Esophagus muscularis mucosa (tissue), 4 donors: ENCODE measurements at regions not wholly inside any gene's neighbourhood (a gene's known extent, or its start where the extent isn't known, plus 50 kb on each side); places are given as distances from the start of the nearest gene placed in this dataset.
"Not testable (repeated sequence)": the region's sequence is repeated elsewhere in the genome, so short reads cannot be mapped to it uniquely, and the experiment has no call there.

ENCODE experiments used
- DNase-seq: peaks from one replicate; pipeline ENCODE4 v3.0.0-alpha.2; 2017; ENCODE audit errors: extremely low spot score
- H3K27ac ChIP-seq, 4 donors: fragments of 200-600 bp; sonication (generic); replicated peaks in 1 of 4; 1 replicate in 3 of 4; 2 replicates in 1 of 4; pipeline ENCODE4 v1.5.1; 2016 to 2019; ENCODE audit warnings: mild to moderate bottlenecking in 1 of 4
- H3K27me3 ChIP-seq, 4 donors: fragments of 200-600 bp; sonication (generic); one replicate each; pipeline versions ENCODE4 v1.5.1 to v1.6.0; 2016 to 2019
- H3K36me3 ChIP-seq, 4 donors: fragments of 200-600 bp; sonication (generic); one replicate each; pipeline ENCODE4 v1.5.1; 2016 to 2019
- H3K4me1 ChIP-seq, 4 donors: fragments of 200-600 bp; sonication (generic); one replicate each; pipeline ENCODE4 v1.5.1; 2016 to 2019
- H3K4me3 ChIP-seq, 4 donors: fragments of 200-600 bp; sonication (generic); 1 replicate in 2 of 4; 2 replicates in 2 of 4; pipeline ENCODE4 v1.5.1; 2016 to 2019; ENCODE audit warnings: mild to moderate bottlenecking in 4 of 4, moderate library complexity in 1 of 4
- H3K9me3 ChIP-seq, 4 donors: fragments of 200-600 bp; sonication (generic); 1 replicate in 3 of 4; 2 replicates in 1 of 4; pipeline ENCODE4 v1.5.1; 2016 to 2019
- CTCF ChIP-seq, 3 experiments: fragments of 200-600 bp in 2 of 3; fragments of 450-650 bp in 1 of 3; sonication (generic) in 2 of 3; IDR thresholded peaks; one replicate each; pipeline ENCODE4 v1.5.1; 2017 to 2019; ENCODE audit warnings: antibody characterized with exemption in 3 of 3, mild to moderate bottlenecking in 2 of 3, moderate library complexity in 1 of 3
- EP300 ChIP-seq: sonication (generic); formaldehyde crosslinking; IDR thresholded peaks from one replicate; pipeline ENCODE4 v1.6.1; 2017; ENCODE audit warnings: antibody characterized with exemption
- POLR2A ChIP-seq: fragments of 450-650 bp; IDR thresholded peaks from one replicate; pipeline ENCODE4 v1.6.1; 2017; ENCODE audit warnings: antibody characterized with exemption, moderate library complexity, mild to moderate bottlenecking, low read depth
- POLR2AphosphoS5 ChIP-seq, 2 donors: sonication (generic); formaldehyde crosslinking; IDR thresholded peaks; one replicate each; pipeline ENCODE4 v1.6.1; 2017; ENCODE audit warnings: antibody characterized with exemption in 2 of 2
- WGBS: methylation state at CpG from one replicate; pipeline ENCODE4 v1.1.5; 2018; 5-methylcytosine and 5-hydroxymethylcytosine counted together
- intact Hi-C: fragments of 100-400 bp; cut with DNase I; formaldehyde crosslinking; loops from one replicate; pipeline ENCODE4 v1.15.1; 2023

- Histone ChIP-seq H3K4me1 (no peaks in the 10 kb centered on the region), H3K4me3 (no peak overlapping the region), H3K27ac (no peak overlapping the region), H3K9me3 (no peaks in the 10 kb centered on the region), H3K36me3 (no peaks in the 10 kb centered on the region), H3K27me3 (no peaks in the 10 kb centered on the region)
- no peak for TF ChIP-seq POLR2A
- no peak for TF ChIP-seq POLR2AphosphoS5 (IDR thresholded peaks at IDR 0.05)
- TF ChIP-seq CTCF (IDR thresholded peaks at IDR 0.05), result no peak
- no peak for TF ChIP-seq EP300
- WGBS, result 21% methylated on average over 1 of the region's 1 CpG
- intact Hi-C loops, result no loop called here
- no peak for DNase-seq
These were observed 102.1 kb upstream of the NT5E start for GRCh38 chr6:85347812-85348211.

- no peak overlapping the region for H3K27ac ChIP-seq
- no peak for DNase-seq
- no peaks in the 10 kb centered on the region for H3K27me3 ChIP-seq
- no peaks in the 10 kb centered on the region for H3K4me1 ChIP-seq
- TF ChIP-seq POLR2AphosphoS5 (IDR thresholded peaks at IDR 0.05) (no peak), POLR2A (no peak), EP300 (no peak), CTCF (IDR thresholded peaks at IDR 0.05) (no peak)
- H3K36me3 ChIP-seq, result no peaks in the 10 kb centered on the region
- 100% methylated on average over 1 of the region's 1 CpG for WGBS
- no peaks in the 10 kb centered on the region for H3K9me3 ChIP-seq
- H3K4me3 ChIP-seq, result no peak overlapping the region
- intact Hi-C loops, result no loop called here
These were observed 103.7 kb upstream of the NT5E start for GRCh38 chr6:85346196-85346595.

GRCh38 chr6:85344996-85345395 is 104.9 kb upstream of the NT5E start:
- Histone ChIP-seq H3K27me3 (no peaks in the 10 kb centered on the region), H3K4me1 (no peaks in the 10 kb centered on the region), H3K27ac (no peak overlapping the region), H3K9me3 (no peaks in the 10 kb centered on the region), H3K4me3 (no peak overlapping the region), H3K36me3 (no peaks in the 10 kb centered on the region)
- DNase-seq, result no peak
- 41% methylated on average over 1 of the region's 1 CpG for WGBS
- intact Hi-C loops, result no loop called here
- TF ChIP-seq EP300 (no peak), POLR2AphosphoS5 (IDR thresholded peaks at IDR 0.05) (no peak), CTCF (IDR thresholded peaks at IDR 0.05) (no peak), POLR2A (no peak)

- DNase-seq, result no peak
- intact Hi-C loops, result no loop called here
- Histone ChIP-seq H3K27me3 (no peaks in the 10 kb centered on the region), H3K9me3 (no peaks in the 10 kb centered on the region), H3K4me3 (no peak overlapping the region), H3K36me3 (no peaks in the 10 kb centered on the region), H3K27ac (no peak overlapping the region), H3K4me1 (no peaks in the 10 kb centered on the region)
- TF ChIP-seq POLR2A (no peak), POLR2AphosphoS5 (IDR thresholded peaks at IDR 0.05) (no peak)
- WGBS, result 71% methylated on average over 1 of the region's 1 CpG
These were observed 106.5 kb upstream of the NT5E start for GRCh38 chr6:85343428-85343827.

GRCh38 chr6:85329196-85329595 is 120.7 kb upstream of the NT5E start:
- Histone ChIP-seq H3K27ac (no peak overlapping the region), H3K27me3 (no peaks in the 10 kb centered on the region), H3K9me3 (no peaks in the 10 kb centered on the region), H3K36me3 (no peaks in the 10 kb centered on the region), H3K4me3 (no peak overlapping the region), H3K4me1 (no peaks in the 10 kb centered on the region)
- TF ChIP-seq POLR2A (no peak), CTCF (IDR thresholded peaks at IDR 0.05) (no peak), EP300 (no peak), POLR2AphosphoS5 (IDR thresholded peaks at IDR 0.05) (no peak)
- 59% methylated on average over 3 of the region's 4 CpGs for WGBS
- DNase-seq, result no peak
- intact Hi-C loops, result no loop called here

GRCh38 chr6:85325811-85326210 is 124.1 kb upstream of the NT5E start:
- H3K4me1 ChIP-seq, H3K27me3 ChIP-seq, intact Hi-C loops, DNase-seq, H3K9me3 ChIP-seq, H3K27ac ChIP-seq, H3K4me3 ChIP-seq, H3K36me3 ChIP-seq: not testable (repeated sequence)
- 97% methylated on average over 7 of the region's 31 CpGs for WGBS
